HG03460 (cell line): ENCODE measurements at regions not wholly inside any gene's neighbourhood (a gene's known extent, or its start where the extent isn't known, plus 50 kb on each side); places are given as distances from the start of the nearest gene placed in this dataset.
"Not testable (repeated sequence)": the region's sequence is repeated elsewhere in the genome, so short reads cannot be mapped to it uniquely, and the experiment has no call there.

Experiments used
- ATAC-seq: cut with Tn5 transposase; IDR thresholded peaks from one replicate; pipeline ENCODE4 v1.9.1; 2021; ENCODE audit not compliant: unreplicated experiment

GRCh38 chr3:68676136-68676535 is 256.2 kb downstream of the TAFA4 start:
- ATAC-seq, result no peak

GRCh38 chr3:68667346-68667745 is 265.0 kb downstream of the TAFA4 start:
- ATAC-seq, result no peak

- no peak for ATAC-seq
These were observed 265.8 kb downstream of the TAFA4 start for GRCh38 chr3:68666429-68667136.

- no peak for ATAC-seq
These were observed 268.1 kb downstream of the TAFA4 start for GRCh38 chr3:68664276-68664675.

- ATAC-seq, result no peak
These were observed 270.2 kb downstream of the TAFA4 start for GRCh38 chr3:68662176-68662575.

GRCh38 chr3:68650657-68651056 is 281.7 kb downstream of the TAFA4 start:
- not testable (repeated sequence) for ATAC-seq

- ATAC-seq, result no peak
These were observed 283.9 kb downstream of the TAFA4 start for GRCh38 chr3:68648494-68648893.

- ATAC-seq, result no peak
These were observed 300.3 kb downstream of the TAFA4 start for GRCh38 chr3:68631850-68632545.

GRCh38 chr3:68620211-68620610 is 312.1 kb downstream of the TAFA4 start:
- no peak for ATAC-seq

- ATAC-seq, result no peak
These were observed 318.3 kb downstream of the TAFA4 start for GRCh38 chr3:68614087-68614486.

GRCh38 chr3:68571321-68571720 is 361.0 kb downstream of the TAFA4 start:
- ATAC-seq, result no peak

GRCh38 chr3:68560728-68561127 is 371.6 kb downstream of the TAFA4 start:
- no peak for ATAC-seq

GRCh38 chr3:68535782-68536181 is 396.6 kb downstream of the TAFA4 start:
- no peak for ATAC-seq

GRCh38 chr3:68523330-68523729 is 409.0 kb downstream of the TAFA4 start:
- no peak for ATAC-seq

- no peak for ATAC-seq
These were observed 417.1 kb downstream of the TAFA4 start for GRCh38 chr3:68515237-68515636.

- no peak for ATAC-seq
These were observed 428.1 kb downstream of the TAFA4 start for GRCh38 chr3:68504201-68504600.

GRCh38 chr3:68485845-68486244 is 446.5 kb downstream of the TAFA4 start:
- not testable (repeated sequence) for ATAC-seq

GRCh38 chr3:68485051-68485450 is 447.3 kb downstream of the TAFA4 start:
- ATAC-seq, result no peak

- ATAC-seq, result no peak
These were observed 448.7 kb downstream of the TAFA4 start for GRCh38 chr3:68483601-68484000.

GRCh38 chr3:68483041-68483440 is 449.3 kb downstream of the TAFA4 start:
- no peak for ATAC-seq

GRCh38 chr3:68482565-68482964 is 449.8 kb downstream of the TAFA4 start:
- no peak for ATAC-seq

- ATAC-seq, result no peak
These were observed 452.6 kb downstream of the TAFA4 start for GRCh38 chr3:68479779-68480178.
